Fibroblast of skin of back (primary cell): ENCODE measurements at regions not wholly inside any gene's neighbourhood (a gene's known extent, or its start where the extent isn't known, plus 50 kb on each side); places are given as distances from the start of the nearest gene placed in this dataset.

Experiments
- DNase-seq: peaks from one replicate; pipeline ENCODE4 v3.0.0-alpha.2; 2013

DNA sequence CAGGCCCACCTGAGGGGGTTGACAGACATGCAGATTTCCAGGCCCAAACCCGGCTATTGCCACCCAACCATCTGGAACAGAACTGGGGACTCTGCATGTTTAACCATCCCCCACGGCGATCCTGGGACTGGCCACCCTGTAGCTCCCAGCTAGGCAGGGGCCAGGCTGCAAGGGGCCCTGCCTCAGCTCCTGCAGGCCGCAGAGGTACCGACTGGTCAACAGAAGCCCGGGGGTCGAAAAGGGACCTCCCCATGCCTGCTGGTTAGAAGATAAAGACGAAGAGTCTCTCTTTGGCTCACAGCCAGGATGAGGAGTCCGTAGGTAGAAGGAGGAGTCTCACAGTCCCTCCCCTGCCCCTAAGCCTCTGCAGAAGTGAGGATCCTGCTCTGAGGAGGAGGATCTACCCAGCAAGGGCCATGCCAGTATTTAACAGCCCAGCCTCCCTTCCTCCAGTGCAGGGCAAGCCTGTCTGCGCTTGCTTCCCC is 223.4 kb upstream of the TNRC6C start:
- no peak for DNase-seq

DNA sequence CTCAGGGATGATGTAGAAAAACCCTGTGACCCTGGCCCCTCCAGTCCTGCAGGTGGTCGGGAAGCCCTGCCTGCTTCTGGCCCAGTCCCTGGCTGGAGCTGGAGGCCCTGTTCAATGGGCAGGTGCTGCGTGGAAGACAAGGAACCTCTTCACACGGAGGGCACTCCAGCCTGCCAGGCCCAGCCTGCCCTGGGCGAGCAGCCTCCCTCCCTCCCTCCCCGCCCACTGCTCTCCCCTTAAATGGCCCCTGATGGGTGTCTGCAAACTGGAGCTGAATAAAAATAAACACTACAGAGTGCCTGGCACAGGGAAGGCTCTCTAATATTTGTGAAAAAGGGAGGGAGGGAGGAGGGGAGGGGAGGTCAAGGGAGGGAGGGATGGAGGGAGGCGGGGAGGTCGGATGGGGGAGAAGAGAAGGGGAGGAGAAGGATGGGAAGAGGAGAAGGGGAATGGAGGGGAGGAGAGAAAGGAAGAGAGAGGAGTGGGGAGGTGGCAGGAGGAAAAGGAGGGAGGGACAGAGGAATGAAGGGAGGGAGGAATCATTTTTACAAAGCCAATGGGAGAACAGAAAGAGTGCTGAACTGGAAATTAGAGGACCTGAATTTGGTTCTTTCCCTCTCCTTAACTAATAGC is 222.8 kb upstream of the TNRC6C start:
- no peak for DNase-seq

DNA sequence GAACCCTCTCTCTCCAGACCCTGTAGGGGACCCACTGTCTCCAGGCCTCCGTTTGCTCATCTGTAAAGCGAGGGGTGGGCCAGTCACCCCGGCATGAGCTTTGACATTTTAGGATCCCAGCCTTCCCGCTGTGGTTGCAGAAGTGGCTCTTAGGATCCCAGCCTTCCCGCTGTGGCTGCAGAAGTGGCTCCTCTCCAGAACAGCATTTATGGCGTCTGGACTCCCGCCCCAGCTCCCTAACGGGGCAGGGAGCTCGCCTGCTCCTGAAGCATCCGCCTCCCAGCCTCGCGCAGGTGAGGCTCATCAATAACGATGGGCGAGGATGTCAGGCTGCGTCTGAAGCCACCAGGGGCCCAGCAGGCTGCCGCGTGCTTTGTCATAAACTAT is 222.3 kb upstream of the TNRC6C start:
- no peak for DNase-seq

DNA sequence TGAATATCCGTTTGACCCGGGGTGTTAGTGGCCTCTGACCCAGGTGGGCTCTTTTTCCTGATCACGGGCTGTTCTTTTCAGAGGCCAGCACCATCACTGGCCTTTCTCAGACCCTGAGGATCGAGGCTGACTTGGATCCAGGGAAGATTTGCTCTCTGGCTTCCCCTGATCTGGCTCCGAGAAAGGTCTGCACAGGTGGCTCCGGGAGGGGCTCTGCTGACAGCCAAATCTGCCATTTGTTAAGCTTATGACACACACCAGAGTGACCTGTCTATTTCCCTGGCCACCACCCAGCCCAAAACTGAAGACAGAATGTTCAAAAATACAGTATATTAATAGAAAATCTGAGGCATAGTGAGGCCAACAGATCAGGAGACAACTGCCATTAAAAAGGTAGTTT is 221.8 kb upstream of the TNRC6C start:
- DNase-seq: no peak

DNA sequence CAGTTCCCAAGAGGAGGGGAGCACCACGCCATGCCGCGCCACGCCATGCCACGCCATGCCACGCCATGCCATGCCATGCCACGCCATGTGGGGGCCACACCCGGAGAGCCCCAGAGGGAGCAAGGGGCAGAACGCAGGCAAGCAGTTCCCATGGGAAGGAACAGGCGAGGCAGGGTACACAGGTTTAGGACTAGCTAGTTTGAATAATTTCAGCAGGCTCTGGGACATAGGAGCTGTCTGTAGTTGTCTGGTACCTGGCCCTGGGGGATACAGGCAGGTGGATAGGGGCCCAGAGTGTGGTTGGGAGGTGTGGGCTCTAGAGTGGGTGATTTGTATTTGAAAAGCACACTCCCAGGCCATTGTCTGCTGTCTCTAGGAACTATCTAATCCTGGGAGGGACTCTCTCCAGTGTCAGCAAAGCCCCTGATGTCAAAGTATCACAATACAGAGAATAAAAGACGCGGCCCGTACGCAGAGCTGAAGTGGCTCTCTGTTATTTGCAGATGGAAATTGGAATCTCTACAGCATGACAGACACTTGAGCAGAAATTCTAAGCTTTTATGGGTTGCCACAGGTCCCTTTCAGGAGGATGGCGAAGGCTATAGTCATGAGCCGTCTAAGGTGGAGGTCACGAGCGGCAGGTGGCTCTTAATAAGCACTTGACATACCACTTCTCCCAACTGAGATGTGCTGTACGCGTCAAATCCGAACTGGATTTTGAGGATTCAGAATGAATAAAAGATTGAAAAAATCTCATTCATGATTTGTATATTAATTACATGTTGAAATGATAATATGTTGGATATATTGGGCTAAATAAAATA is 220.8 kb upstream of the TNRC6C start:
- no peak for DNase-seq

DNA sequence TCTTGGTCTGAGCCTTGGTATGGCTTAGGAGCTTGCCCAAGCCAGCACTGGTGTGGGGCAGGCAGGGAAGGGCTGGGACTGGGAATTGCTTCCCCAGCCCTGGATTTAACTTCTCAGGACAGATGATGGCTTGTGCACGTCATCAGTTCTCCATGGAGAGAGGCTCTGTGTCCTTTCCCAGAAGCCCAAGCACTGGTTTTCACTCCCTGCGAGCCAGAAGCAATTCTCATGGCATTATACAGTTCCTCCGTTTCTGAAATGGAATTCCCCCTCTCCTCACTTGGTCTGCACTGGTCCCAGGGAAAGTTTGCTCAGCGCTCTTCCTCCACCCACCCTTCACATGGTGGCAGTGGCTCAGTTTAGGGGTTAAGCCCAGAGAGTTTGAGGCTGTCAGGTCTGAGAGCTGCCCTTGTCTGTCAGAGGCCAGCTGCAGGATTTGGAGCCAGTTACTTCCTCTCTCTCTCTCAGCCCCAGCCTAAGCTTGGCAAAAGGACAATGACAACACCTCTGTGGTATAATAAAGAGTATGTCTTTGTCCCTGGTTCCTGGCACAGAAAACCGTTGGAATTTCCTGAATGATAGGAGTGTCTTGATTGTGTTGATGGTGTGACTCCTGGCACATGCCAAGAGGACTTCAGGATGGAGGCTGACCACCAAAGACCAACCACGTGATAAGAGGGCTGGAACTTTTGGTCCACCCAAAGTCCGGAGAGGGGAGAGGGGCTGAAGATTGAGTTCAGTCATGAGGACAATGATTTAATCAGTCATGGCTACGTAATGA is 219.6 kb upstream of the TNRC6C start:
- no peak for DNase-seq

DNA sequence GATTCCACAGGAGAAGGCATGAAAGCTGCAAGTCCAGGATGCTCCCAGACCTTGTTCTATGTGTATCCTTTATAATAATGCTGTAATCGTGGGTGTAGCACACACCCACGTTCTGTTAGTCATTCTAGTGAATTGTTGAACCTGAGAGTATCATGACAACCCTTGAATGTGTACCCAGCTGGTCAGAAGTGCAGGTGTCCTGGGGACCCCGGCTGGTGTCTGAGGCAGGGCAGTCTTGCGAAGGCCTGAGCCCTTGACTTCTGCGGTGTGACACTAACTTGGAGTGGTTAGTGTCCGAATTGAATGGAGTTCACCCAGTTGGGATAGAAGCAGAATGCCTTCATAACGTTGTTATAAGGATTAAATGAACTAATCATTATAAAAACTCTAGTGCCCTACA is 218.0 kb upstream of the TNRC6C start:
- no peak for DNase-seq

DNA sequence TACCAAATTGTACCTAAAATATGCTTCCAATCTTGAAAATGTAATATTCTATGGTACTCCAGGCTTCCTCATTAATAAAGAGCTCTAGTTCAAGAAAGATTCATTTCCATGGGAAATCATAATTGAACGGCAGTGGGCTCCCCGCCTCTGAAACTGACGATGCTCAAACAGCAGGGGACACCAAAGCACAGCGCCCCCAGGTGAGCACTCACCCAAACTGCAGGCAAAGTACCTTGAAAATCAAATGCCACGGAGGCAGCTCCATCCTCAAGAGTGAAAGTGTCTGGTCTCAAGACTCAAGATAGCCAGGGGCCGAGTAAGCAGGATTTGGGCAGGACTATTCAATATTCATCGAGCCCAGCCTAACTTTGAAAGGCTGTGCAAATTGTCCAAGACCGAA is 217.4 kb upstream of the TNRC6C start:
- DNase-seq: no peak

DNA sequence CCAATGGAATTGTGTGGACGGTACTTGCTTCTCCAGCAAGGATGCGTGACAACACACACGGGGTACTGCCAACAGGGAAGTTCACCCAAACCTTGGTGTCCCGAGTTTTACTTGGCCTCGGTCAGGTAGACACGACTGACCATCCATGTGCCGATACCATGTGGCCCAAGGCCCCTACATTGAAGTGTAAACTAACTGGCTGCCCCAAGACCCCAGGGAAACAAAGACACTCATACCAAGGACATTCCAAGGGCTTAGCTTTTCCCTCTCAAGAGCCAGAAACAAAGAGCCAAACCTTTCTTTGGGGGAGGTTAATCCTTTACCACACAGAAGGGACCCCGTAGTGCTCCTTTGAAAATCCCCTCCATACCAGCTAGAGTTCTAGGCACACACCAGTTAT is 215.9 kb upstream of the TNRC6C start:
- no peak for DNase-seq

DNA sequence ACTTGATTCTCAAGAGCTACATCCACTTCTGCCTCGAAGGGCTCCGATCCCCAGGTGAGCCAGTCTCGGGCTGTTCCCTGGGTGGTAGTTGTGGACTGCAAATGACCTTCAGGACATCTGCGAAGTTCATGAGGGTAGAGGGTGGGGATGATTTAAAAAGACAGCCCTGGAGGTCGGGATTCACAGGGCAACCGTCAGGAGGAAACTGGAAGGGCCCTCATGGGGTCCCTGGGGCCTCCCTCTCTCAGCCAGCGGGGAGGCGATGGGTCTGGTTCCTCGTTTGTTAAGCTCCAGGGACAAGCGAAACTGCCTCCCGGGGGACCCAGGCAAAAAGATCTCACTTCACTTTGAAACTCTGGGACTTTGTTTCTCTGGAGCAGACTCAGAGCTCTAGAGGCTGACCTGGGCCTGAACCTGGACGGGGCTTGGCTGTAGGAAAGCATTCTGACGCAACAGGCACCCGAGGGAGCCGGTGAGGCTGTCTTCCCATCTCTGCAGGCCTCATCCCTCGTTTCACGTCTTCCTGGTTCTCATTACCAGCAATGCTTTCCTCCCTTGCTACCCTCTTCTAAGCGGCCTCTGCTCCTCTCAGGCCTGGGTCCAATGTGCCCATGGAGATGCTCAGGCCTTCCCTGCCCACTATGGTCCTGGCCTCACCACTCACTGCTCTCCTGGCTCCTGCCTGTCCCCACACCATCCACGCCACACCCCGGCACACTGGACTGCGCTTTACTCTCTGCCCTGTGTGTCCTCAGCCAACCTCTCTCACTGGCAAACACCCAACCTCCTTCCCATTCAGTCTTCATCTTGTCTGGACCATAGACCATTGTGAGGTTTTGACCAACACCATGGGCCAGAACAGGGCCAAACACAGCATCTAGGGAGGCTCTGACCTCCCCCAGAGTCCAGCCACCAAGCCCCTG is 214.2 kb upstream of the TNRC6C start:
- no peak for DNase-seq

DNA sequence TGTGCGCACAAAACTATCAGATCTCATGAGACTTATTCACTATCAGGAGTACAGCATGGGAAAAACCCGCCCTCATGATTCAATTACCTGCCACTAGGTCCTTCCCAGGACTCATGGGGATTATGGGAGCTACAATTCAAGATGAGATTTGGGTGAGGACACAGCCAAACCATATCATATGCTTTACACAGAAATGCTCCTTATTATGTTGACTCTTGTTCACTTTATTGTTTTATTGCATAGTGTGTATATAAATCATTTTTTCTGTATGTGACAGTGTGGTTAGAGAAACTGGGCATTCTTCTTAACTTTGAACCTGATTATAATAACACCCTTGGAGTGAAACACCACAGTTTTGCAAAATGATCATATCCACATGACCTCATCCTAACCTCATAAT is 212.8 kb upstream of the TNRC6C start:
- no peak for DNase-seq

DNA sequence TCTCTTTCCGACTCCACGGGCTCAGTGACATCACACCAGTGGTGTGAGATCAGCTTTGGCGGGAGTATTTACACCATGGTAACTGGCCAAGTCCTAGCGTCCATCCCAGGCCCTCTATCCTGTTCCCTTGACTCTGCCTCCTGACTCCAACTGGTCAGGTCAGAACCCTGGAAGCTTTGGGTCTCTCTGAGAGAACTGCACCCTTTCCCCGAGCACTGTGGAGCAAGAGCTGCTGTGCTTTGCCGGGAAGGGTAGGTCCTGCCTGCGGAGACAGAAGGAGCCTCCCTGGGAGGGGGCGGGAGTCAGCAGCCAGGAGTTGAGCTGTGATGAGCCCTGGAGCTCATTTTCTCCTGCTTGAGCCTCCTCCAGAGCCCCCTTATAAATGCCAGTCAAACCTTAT is 212.1 kb upstream of the TNRC6C start:
- no peak for DNase-seq

DNA sequence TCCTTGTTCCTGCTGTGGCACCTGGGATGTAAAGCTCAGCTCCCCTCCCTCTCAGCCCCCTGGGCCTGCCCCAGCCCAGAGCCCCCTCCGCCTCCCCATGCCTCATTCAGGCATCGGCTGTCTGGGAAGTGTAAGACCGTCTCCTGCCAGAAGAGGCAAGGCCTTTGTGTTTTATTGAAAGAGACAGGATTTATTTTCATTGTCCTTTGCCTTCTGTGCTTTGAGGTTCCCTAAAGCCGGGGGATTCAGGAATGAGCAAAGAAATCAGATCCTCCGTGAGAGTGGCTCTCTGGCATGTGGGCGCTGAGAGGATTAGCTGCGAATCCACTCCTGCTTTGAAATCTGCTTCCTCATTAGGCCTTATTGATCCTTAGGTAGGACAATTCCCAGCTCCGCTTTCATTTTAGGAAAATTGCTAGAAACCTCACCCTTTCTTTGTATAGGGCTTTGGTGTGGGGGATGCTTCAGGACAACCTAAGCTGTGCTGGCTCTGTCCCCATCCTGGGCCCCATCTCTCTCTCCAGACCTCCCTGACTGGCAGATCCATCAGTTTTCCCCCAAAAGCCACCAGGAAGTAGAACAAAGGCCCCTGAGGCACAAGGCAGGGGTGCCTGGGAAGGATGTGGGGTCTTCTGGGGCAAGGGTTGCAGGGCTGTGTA is 211.5 kb upstream of the TNRC6C start:
- DNase-seq: no peak

DNA sequence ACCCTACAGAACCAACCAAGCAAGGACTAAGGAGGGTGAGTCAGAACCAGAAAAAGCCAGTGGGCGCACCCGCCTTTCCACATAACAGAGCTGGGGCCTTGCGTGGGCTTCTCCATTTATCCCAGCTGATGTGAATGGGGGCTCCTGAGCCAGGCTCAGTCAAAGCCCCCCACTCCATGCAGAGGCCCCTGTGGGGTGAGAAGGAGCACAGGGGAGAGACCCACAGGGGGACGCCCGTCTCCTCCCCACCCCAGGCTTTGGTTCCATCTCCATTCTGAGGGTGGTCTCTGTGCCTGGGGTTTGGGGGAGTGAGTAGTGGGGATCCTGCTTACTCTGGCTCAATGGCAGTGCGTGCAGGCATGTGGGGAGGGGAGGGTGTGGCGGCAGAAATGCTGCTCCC is 210.1 kb upstream of the TNRC6C start:
- DNase-seq: no peak

DNA sequence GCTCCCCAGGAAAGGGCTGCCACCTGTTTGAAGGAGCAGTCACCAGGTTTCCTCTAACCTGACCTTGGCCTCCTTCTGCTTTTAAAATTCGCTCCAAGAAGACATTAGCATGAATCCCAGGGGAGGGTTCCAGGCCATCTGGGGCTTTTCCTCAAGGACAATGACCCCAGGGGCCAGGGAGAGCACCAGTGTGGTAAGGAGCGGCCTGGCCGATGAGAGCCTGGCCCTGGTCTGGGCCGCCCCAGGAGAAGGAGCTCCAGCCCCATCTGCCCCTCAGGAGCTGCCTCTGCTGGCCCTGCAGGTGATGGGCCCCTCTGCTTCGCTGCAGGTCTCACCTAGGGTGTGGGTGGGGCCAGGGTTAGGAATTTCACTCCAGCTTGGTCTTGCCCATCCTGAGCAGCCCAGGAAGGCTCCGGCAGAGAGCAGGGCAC is 209.2 kb upstream of the TNRC6C start:
- DNase-seq: no peak

DNA sequence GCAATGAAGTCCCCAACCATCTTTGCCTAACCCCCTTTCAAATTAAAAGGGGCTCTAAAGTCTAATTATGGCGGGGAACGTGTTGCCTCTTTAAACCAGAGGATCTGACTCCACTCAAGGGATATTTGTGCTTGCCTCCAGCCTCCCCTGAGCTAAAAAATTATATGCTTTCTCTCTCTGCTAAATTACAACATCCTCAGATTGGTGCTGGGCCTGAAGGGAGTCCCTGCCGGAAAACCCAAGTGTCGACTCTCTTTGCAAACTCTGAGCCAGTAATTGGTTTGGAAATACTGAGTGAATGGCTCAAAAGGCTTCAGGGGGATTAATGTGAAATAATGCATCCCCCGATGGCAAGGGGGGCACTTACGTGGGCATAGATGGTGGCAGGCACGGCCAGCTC is 208.5 kb upstream of the TNRC6C start:
- no peak for DNase-seq

DNA sequence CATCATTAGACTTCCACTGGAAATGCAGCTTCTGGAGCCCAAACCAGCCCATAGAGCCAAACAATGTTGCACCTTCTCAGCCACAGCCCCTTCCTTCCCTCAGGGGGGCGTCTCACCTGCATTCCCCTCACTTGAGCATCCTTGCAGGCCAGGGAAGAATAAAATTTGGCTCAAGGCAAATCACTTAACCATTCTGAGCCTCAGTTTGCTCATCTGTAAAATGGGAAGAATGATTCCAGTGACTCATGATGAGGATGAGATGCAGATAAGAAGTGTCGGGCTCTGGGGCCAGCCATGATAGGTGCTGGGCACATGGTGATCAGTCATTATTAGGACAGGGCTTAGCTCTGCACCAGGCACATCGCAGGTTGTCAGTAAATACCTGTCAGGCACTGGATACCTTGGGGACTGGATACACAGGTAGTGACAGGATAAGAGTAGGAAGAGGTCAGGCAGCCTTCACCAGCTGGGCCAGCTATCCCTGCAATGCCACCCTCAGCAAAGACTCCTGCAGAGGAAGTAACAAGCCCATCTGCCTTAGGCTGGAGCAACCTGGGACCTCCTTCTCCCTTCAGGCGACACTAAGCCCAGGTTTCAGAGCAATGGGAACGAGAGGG is 208.0 kb upstream of the TNRC6C start:
- DNase-seq: no peak

DNA sequence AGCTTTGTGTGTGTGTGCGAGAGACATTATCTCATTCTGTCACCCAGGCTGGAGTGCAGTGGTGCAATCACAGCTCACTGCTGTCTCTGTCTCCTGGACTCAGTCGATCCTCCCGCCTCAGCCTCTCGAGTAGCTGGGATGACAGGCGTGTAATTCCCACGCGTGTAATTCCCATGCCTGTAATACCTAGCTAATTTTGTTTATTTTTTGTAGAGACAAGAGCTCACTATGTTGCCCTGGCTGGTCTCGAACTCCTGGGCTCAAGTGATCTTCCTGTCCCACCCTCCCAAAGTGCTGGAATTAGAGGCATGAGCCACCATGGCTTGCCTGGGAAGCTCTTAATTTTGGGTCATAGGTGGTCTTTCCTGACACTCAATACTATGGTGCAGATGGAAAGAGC is 205.3 kb upstream of the TNRC6C start:
- no peak for DNase-seq

DNA sequence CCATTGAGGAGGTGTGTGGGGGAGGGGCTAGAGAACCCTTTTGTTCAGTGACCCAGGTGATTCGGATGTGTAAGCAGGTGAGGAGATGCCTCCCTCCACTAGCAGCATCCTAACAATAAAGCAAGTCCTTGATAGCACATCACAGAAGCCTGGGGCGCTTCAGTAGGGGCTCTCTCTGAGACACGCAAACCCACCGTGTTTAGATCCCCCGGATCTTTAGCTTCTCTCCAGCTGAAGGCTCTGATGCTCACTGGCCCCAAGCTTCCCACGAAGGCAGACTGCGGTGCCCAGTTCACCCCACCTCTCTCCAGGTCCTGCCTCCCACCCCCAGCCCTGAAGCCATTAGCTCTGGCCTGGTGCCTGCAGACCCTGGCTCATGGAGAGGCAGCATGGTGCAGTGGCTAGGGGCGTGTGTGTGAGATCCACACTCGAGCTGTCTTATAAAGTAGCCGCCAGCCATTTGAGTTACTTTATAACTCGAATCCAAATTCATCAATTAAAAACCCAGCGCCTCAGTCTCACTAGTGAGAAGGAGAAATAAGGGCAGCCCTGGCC is 204.7 kb upstream of the TNRC6C start:
- DNase-seq: no peak

DNA sequence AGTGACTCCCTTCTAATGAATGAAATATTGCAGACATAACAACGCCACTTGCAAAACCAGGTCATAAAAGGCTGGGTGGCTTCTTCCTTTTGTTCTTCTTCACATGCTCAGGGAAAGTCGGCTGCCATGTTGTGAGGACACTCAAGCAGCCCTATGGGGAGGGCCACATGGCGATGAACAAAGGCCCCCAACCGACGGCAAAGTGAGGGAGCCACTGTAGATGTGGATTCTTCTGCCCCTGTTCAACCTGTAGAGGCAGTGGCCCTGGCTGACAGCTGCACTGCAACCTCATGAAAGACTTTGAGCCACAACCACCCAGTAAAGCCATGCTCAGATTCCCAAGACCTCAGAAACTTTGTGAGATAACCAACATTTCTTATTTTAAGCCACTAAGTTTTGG is 203.5 kb upstream of the TNRC6C start:
- DNase-seq: no peak

DNA sequence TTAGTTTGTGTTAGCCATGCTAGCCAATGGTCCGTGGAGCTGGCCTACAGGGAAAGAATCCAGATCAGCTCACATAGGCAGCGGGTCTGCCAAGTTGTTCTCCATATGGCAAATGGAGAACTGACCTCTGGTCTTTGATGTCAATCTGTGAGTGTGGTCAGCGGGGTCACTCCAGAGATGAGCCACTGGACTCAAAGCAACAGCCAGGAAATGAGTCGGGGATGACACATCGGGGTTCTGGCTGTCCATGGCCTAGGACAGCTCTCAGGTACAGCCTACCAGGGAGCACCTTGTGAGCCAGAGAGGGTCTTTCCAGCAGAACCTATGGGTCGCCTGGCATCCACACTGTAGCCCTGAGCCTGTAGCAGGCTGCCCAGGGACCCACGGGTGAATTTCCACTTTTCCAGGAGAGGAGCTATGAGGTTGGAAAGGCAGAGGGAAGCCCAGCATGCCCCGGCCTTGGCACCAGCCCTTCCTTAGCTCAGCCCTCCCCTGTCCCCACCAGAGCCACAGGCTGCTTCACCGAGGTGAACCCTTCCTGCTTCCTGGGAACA is 203.0 kb upstream of the TNRC6C start:
- no peak for DNase-seq
